Neutrophil (primary cell): ENCODE measurements at regions not wholly inside any gene's neighbourhood (a gene's known extent, or its start where the extent isn't known, plus 50 kb on each side); places are given as distances from the start of the nearest gene placed in this dataset.

ENCODE experiments used
- H3K27ac ChIP-seq: fragments of 200-600 bp; sonication (generic); 2 replicates; pipeline ENCODE4 v1.5.1; 2016; ENCODE audit warnings: mild to moderate bottlenecking, moderate library complexity
- H3K27me3 ChIP-seq: fragments of 200-600 bp; sonication (generic); 2 replicates; pipeline ENCODE4 v1.6.0; 2016; ENCODE audit warnings: mild to moderate bottlenecking
- H3K36me3 ChIP-seq: fragments of 200-600 bp; sonication (generic); 2 replicates; pipeline ENCODE4 v1.5.1; 2017
- H3K4me1 ChIP-seq, 2 experiments: fragments of 200-600 bp in 1 of 2; sonication (generic) in 1 of 2; 1 replicate in 1 of 2; 2 replicates in 1 of 2; pipeline versions ENCODE4 v1.5.1 to v1.6.1; 2013 to 2016; ENCODE audit warnings: low read depth in 1 of 2, low read length in 1 of 2, mild to moderate bottlenecking in 1 of 2, moderate library complexity in 1 of 2; ENCODE audit not compliant: control insufficient read depth in 1 of 2, insufficient read depth in 1 of 2
- H3K4me3 ChIP-seq, 2 experiments: fragments of 200-600 bp in 1 of 2; sonication (generic) in 1 of 2; 1 replicate in 1 of 2; 2 replicates in 1 of 2; pipeline ENCODE4 v1.5.1; 2013 to 2016; ENCODE audit warnings: low read depth in 1 of 2, low read length in 1 of 2, mild to moderate bottlenecking in 1 of 2, moderate library complexity in 1 of 2
- H3K9me3 ChIP-seq: fragments of 200-600 bp; sonication (generic); 2 replicates; pipeline ENCODE4 v1.5.1; 2016
- CTCF ChIP-seq: fragments of 200-600 bp; sonication (generic); IDR thresholded peaks from 2 replicates; pipeline ENCODE4 v1.5.1; 2016; ENCODE audit warnings: antibody characterized with exemption

DNA sequence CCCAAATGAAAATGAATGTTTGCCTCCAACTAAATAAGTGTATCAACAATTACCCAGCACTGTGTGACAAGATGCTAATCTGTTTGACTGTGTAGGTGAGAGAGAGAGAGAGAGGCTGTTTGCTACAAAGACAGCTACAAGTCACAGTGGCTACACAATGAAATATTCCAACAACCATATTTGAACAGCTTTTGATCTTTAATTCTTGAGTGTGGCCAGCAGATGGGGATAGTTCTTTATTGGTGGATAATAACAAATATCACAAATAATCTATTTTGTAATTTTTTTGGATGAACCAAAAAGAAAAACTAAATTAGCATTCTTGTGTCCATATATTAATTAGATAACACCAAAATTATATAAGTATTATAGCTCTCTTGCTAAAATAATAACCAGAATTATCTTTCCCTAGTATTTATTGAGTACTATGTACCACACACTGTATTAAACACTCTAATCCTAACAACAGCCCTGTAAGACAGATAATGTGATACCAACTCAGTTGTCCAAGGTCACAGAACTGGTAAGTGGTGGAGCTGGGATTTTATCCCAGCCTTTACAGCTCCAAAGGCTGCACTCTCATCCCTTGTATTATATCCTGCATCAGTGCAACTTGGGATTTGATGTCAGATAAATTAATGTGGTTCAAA, 61.9 kb upstream of the C3orf80 start:
- no peak overlapping the region for H3K4me3 ChIP-seq
- H3K36me3 ChIP-seq: no peaks in the 10 kb centered on the region
- H3K4me1 ChIP-seq: no peaks in the 10 kb centered on the region
- no peaks in the 10 kb centered on the region for H3K9me3 ChIP-seq
- no peak for TF ChIP-seq CTCF
- no peaks in the 10 kb centered on the region for H3K27me3 ChIP-seq
- H3K27ac ChIP-seq: no peak overlapping the region

DNA sequence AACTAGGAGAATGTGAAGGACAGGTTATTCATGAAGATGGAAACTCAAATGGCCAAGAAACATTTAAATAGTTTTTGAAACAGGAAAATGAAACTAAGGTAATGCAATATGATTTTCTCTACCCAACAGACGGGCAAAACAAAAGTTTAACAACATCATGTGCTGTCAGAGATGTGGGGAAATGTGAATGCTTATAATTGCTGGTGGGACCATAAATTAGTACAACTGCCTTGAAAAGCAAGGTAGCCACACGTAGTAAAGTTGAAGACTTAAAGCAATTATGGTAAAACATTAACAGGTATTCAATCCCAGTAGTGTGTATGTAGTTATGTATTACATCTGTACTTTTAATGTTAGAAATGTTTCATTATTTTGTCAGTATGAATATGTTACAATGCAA, 57.0 kb upstream of the C3orf80 start:
- H3K4me3 ChIP-seq: no peak overlapping the region
- no peaks in the 10 kb centered on the region for H3K9me3 ChIP-seq
- H3K36me3 ChIP-seq: no peaks in the 10 kb centered on the region
- no peak for TF ChIP-seq CTCF
- no peaks in the 10 kb centered on the region for H3K27me3 ChIP-seq
- no peak overlapping the region for H3K27ac ChIP-seq
- H3K4me1 ChIP-seq: no peaks in the 10 kb centered on the region

DNA sequence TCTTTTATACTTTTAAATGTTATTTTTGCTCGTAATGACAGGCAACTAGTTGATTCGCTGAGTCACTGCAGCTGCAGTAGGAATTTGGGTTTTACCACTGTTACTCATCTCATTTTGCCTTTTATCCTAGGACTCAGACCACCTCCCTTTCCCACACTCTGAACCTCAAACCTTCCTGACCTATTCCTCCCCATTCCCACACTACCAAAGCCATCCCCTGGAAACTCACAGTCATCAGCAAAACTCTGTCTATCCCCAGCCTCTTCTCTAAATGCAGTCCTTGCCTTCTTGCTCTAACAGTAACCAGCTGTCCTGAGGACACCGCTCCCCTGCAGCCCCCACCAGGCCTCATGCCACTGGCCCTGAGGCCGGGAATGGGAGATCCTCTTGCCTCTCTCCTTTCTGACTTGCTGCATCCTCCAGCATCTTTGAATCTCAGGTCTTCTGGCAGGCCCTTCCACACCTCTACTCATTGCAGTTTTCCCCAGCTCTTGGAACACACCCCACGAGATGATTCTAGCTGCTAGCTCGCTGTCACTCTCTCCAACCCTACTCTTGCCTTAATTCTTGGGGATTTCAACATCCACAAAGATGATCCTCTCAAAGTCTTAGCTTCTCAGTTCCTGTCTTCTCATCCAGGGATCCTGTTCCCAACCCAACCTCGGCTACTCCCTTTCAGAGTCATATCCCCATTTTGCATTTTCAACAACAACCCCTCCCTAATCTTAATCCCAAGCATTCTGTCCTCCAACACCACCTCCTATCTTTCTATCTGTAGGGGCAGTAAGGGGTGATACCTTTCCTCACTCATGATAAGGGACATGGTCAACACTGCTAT, 55.9 kb upstream of the C3orf80 start:
- H3K27ac ChIP-seq: no peak overlapping the region
- H3K4me1 ChIP-seq: no peaks in the 10 kb centered on the region
- H3K36me3 ChIP-seq: no peaks in the 10 kb centered on the region
- TF ChIP-seq CTCF: no peak
- no peaks in the 10 kb centered on the region for H3K27me3 ChIP-seq
- H3K9me3 ChIP-seq: no peaks in the 10 kb centered on the region
- H3K4me3 ChIP-seq: no peak overlapping the region

- no peak for TF ChIP-seq CTCF
- H3K27me3 ChIP-seq: no peaks in the 10 kb centered on the region
- no peaks in the 10 kb centered on the region for H3K9me3 ChIP-seq
- no peaks in the 10 kb centered on the region for H3K36me3 ChIP-seq
- H3K4me3 ChIP-seq: no peak overlapping the region
- H3K27ac ChIP-seq: no peak overlapping the region
- no peaks in the 10 kb centered on the region for H3K4me1 ChIP-seq
These were observed 54.5 kb upstream of the C3orf80 start for GRCh38 chr3:160170409-160171370.

DNA sequence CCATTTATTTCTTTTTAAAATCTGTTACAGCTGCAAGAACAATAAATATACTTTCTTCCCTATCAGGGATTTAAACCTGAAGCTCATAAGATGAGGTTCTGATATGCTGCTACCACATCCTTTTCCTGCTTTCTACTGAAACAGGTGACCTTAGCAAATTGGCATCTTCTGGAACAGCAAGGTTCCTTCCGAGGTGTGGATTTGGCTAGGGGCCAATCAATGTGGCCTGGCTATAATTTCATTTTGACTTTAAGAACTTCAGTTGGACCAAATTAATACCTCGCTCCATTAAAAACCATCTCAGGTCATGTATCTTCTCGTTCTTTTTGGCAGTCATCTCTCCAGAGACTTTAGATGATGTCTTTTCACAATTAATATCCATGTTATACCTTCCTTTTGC, 53.4 kb upstream of the C3orf80 start:
- no peak overlapping the region for H3K4me3 ChIP-seq
- no peaks in the 10 kb centered on the region for H3K4me1 ChIP-seq
- H3K27ac ChIP-seq: no peak overlapping the region
- no peaks in the 10 kb centered on the region for H3K36me3 ChIP-seq
- TF ChIP-seq CTCF: no peak
- H3K27me3 ChIP-seq: no peaks in the 10 kb centered on the region
- H3K9me3 ChIP-seq: no peaks in the 10 kb centered on the region
